HCT116 (cell line): ENCODE measurements at regions not wholly inside any gene's neighbourhood (a gene's known extent, or its start where the extent isn't known, plus 50 kb on each side); places are given as distances from the start of the nearest gene placed in this dataset.

ENCODE experiments used
- ATAC-seq: fragments of 200-7000 bp; cut with Tn5 transposase; 2 replicates; pipeline ENCODE4 v1.9.1; 2020; ENCODE audit warnings: mild to moderate bottlenecking, moderate library complexity
- BruUV-seq: library from RNA; stranded (reverse); fragments of 400-500 nt; replicated peaks from 2 replicates; lab custom pipeline; 2021; lab: Mats Ljungman, UMichigan
- CTCF ChIA-PET: fragments of 300-600 bp; sonication (Branson Sonifier 250); formaldehyde crosslinking; loops from one replicate; lab custom pipeline; 2021; ENCODE audit warnings: antibody characterized with exemption; lab: Charles Lee
- POLR2A ChIA-PET: fragments of 300-600, 350-600 bp; sonication (Branson Sonifier 250); formaldehyde crosslinking; loops from one replicate; lab custom pipeline; 2021; ENCODE audit warnings: antibody characterized with exemption; lab: Charles Lee
- RAD21 ChIA-PET, 2 experiments: fragments of 300-600 bp; sonication (Branson Sonifier 250); formaldehyde crosslinking; loops; one replicate each; lab custom pipeline; 2023; ENCODE audit warnings: low total read pairs in 2 of 2; ENCODE audit not compliant: uncharacterized antibody in 2 of 2, unreplicated experiment in 2 of 2, low non-redundant PET in 1 of 2; lab: Charles Lee
- DNase-seq: peaks from one replicate; pipeline ENCODE4 v3.0.0-alpha.2; 2010; ENCODE audit warnings: low read depth, low spot score
- H2AFZ ChIP-seq: fragments of 200-600 bp; shearing (Covaris generic), sonication (generic); 2 replicates; pipeline ENCODE4 v1.6.1; 2017; ENCODE audit warnings: low read depth, mixed run types, mixed read lengths, antibody characterized with exemption, low read length; ENCODE audit not compliant: poor library complexity, severe bottlenecking
- H3K27ac ChIP-seq: 2 replicates; pipeline ENCODE4 v1.5.1; 2012; ENCODE audit warnings: low read depth, low read length
- H3K27me3 ChIP-seq: fragments of 200-600 bp; sonication (generic); 2 replicates; pipeline ENCODE4 v1.6.1; 2016; ENCODE audit warnings: mixed run types, low read length, mixed read lengths; ENCODE audit not compliant: insufficient read depth
- H3K36me3 ChIP-seq, 2 experiments: fragments of 200-500 bp in 1 of 2; fragments of 200-600 bp in 1 of 2; sonication (Bioruptor generic) in 1 of 2; sonication (generic) in 1 of 2; 2 replicates each; pipeline versions ENCODE4 v1.5.1 to v1.6.1; 2014 to 2016; ENCODE audit warnings: low read length in 2 of 2, inconsistent platforms in 1 of 2, mixed read lengths in 1 of 2, mixed run types in 1 of 2; ENCODE audit not compliant: insufficient read depth in 2 of 2, control insufficient read depth in 1 of 2
- H3K4me1 ChIP-seq, 2 experiments: fragments of 200-600 bp in 1 of 2; sonication (generic) in 1 of 2; 2 replicates each; pipeline versions ENCODE4 v1.5.1 to v1.6.1; 2012 to 2017; ENCODE audit warnings: low read length in 2 of 2, inconsistent platforms in 1 of 2, mild to moderate bottlenecking in 1 of 2, mixed read lengths in 1 of 2, mixed run types in 1 of 2, moderate library complexity in 1 of 2; ENCODE audit not compliant: insufficient read depth in 2 of 2, control insufficient read depth in 1 of 2
- H3K4me2 ChIP-seq: fragments of 200-600 bp; sonication (generic); 2 replicates; pipeline ENCODE4 v1.6.1; 2017; ENCODE audit warnings: mixed run types, low read length, mixed read lengths
- H3K4me3 ChIP-seq, 2 experiments: fragments of 200-600 bp in 1 of 2; sonication (generic) in 1 of 2; replicated peaks in 1 of 2; 2 replicates each; pipeline ENCODE4 v1.5.1; 2011 to 2016; ENCODE audit warnings: low read length in 2 of 2, control low read depth in 1 of 2, low read depth in 1 of 2, mild to moderate bottlenecking in 1 of 2, mixed read lengths in 1 of 2, mixed run types in 1 of 2
- H3K79me2 ChIP-seq: fragments of 200-600 bp; sonication (generic); 2 replicates; pipeline ENCODE4 v1.6.1; 2017; ENCODE audit warnings: mild to moderate bottlenecking, mixed run types, low read length, moderate library complexity, mixed read lengths; ENCODE audit not compliant: insufficient read depth
- H3K9ac ChIP-seq: fragments of 200-600 bp; sonication (generic); 2 replicates; pipeline ENCODE4 v1.6.1; 2016; ENCODE audit warnings: low read length, mixed read lengths
- H3K9me2 ChIP-seq: fragments of 200-600 bp; sonication (generic), shearing (Covaris generic); 2 replicates; pipeline ENCODE4 v1.6.1; 2017; ENCODE audit warnings: mixed run types, mild to moderate bottlenecking, moderate library complexity; ENCODE audit not compliant: insufficient read depth
- H3K9me3 ChIP-seq, 2 experiments: fragments of 200-500 bp in 1 of 2; fragments of 200-600 bp in 1 of 2; sonication (Bioruptor generic) in 1 of 2; sonication (generic) in 1 of 2; 2 replicates each; pipeline ENCODE4 v1.6.1; 2014 to 2017; ENCODE audit warnings: low read length in 2 of 2, mixed read lengths in 2 of 2, inconsistent platforms in 1 of 2, low read depth in 1 of 2, mild to moderate bottlenecking in 1 of 2, mixed run types in 1 of 2, moderate library complexity in 1 of 2; ENCODE audit not compliant: control insufficient read depth in 1 of 2, insufficient read depth in 1 of 2
- H4K20me1 ChIP-seq: fragments of 200-600 bp; sonication (generic), shearing (Covaris generic); 2 replicates; pipeline ENCODE4 v1.6.1; 2017; ENCODE audit warnings: mixed run types, mild to moderate bottlenecking, moderate library complexity; ENCODE audit not compliant: insufficient read depth
- ATF3 ChIP-seq: IDR thresholded peaks from 2 replicates; pipeline ENCODE4 v1.6.1; 2012
- CBX3 ChIP-seq: IDR thresholded peaks from 2 replicates; pipeline ENCODE4 v1.6.1; 2012; ENCODE audit warnings: low read depth
- CEBPB ChIP-seq: IDR thresholded peaks from 2 replicates; pipeline ENCODE4 v1.6.1; 2012; ENCODE audit warnings: low read depth
- CTCF ChIP-seq, 3 experiments: fragments of 200-600 bp in 1 of 3; sonication (generic) in 1 of 3; IDR thresholded peaks in 2 of 3; conservative IDR thresholded peaks in 1 of 3; 2 replicates each; pipeline ENCODE4 v1.5.1; 2012 to 2017; ENCODE audit warnings: low read depth in 2 of 3, low read length in 2 of 3, antibody characterized with exemption in 1 of 3, borderline replicate concordance in 1 of 3, control low read depth in 1 of 3, mild to moderate bottlenecking in 1 of 3, mixed read lengths in 1 of 3, mixed run types in 1 of 3, moderate library complexity in 1 of 3; ENCODE audit not compliant: insufficient read depth in 1 of 3
- ELF1 ChIP-seq: IDR thresholded peaks from 2 replicates; pipeline ENCODE4 v1.6.1; 2012; ENCODE audit warnings: low read depth, borderline replicate concordance
- EZH2 ChIP-seq: fragments of 200-600 bp; sonication (generic); IDR thresholded peaks from 2 replicates; pipeline ENCODE4 v1.6.1; 2017; ENCODE audit warnings: antibody characterized with exemption, mixed run types
- EZH2phosphoT487 ChIP-seq: fragments of 200-600 bp; IDR thresholded peaks from 2 replicates; pipeline ENCODE4 v1.6.1; 2018; ENCODE audit warnings: antibody characterized with exemption, borderline replicate concordance
- FOSL1 ChIP-seq: IDR thresholded peaks from 2 replicates; pipeline ENCODE4 v1.6.1; 2012; ENCODE audit warnings: low read depth
- JUND ChIP-seq: IDR thresholded peaks from 2 replicates; pipeline ENCODE4 v1.6.1; 2012
- MAX ChIP-seq: IDR thresholded peaks from 2 replicates; pipeline ENCODE4 v1.6.1; 2012
- POLR2A ChIP-seq: IDR thresholded peaks from 2 replicates; pipeline ENCODE4 v1.7.0; 2011; ENCODE audit warnings: borderline replicate concordance; ENCODE audit not compliant: insufficient read depth, insufficient read length; ENCODE audit errors: extremely low read depth
- POLR2AphosphoS5 ChIP-seq: IDR thresholded peaks from 2 replicates; pipeline ENCODE4 v1.6.1; 2011; ENCODE audit warnings: mild to moderate bottlenecking, low read depth, low read length, moderate library complexity
- RAD21 ChIP-seq: IDR thresholded peaks from 2 replicates; pipeline ENCODE4 v1.6.1; 2012; ENCODE audit warnings: low read depth, mild to moderate bottlenecking
- REST ChIP-seq: IDR thresholded peaks from 2 replicates; pipeline ENCODE4 v1.6.1; 2012; ENCODE audit warnings: low read depth
- SIN3A ChIP-seq: IDR thresholded peaks from 2 replicates; pipeline ENCODE4 v1.6.1; 2012; ENCODE audit warnings: low read depth
- SRF ChIP-seq: IDR thresholded peaks from 2 replicates; pipeline ENCODE4 v1.6.1; 2012; ENCODE audit warnings: low read depth
- TCF7L2 ChIP-seq: IDR thresholded peaks from 2 replicates; pipeline ENCODE4 v1.7.0; 2011; ENCODE audit warnings: borderline replicate concordance, inconsistent platforms; ENCODE audit not compliant: insufficient read depth, insufficient read length; ENCODE audit errors: extremely low read depth
- YY1 ChIP-seq: IDR thresholded peaks from 2 replicates; pipeline ENCODE4 v1.6.1; 2011; ENCODE audit warnings: low read length, low read depth, moderate library complexity, mild to moderate bottlenecking; ENCODE audit not compliant: insufficient replicate concordance; ENCODE audit errors: extremely low read depth
- ZBTB33 ChIP-seq: IDR thresholded peaks from 2 replicates; pipeline ENCODE4 v1.6.1; 2011; ENCODE audit warnings: mild to moderate bottlenecking, low read length, moderate library complexity; ENCODE audit not compliant: insufficient replicate concordance; ENCODE audit errors: extremely low read depth
- ZFX ChIP-seq: fragments of 450-650 bp; IDR thresholded peaks from 2 replicates; pipeline ENCODE4 v1.6.1; 2017
- intact Hi-C: fragments of 100-400 bp; cut with micrococcal nuclease; formaldehyde crosslinking; loops from 2 replicates; pipeline ENCODE4 v1.10.0; 2022

GRCh38 chr14:35220920-35221319, 71.3 kb upstream of the PSMA6 start:
- no peaks in the 10 kb centered on the region for H3K9me3 ChIP-seq
- ATAC-seq = no peak

More at GRCh38 chr14:35220920-35221319, 71.3 kb upstream of the PSMA6 start:
- TF ChIP-seq RAD21 = no peak
- no peak for TF ChIP-seq REST
- TF ChIP-seq SIN3A = no peak
- no peak for TF ChIP-seq ZBTB33
- TF ChIP-seq CBX3 = no peak
- TF ChIP-seq JUND = no peak
- TF ChIP-seq MAX = no peak
- TF ChIP-seq ZFX = no peak
- no peak for TF ChIP-seq YY1
- no peak for TF ChIP-seq POLR2A
- no peak for TF ChIP-seq TCF7L2
- no peak for TF ChIP-seq CTCF (IDR thresholded peaks at IDR 0.05 in 2 of 3, conservative IDR thresholded peaks at IDR 0.05 in 1 of 3; ENCODE audit: borderline replicate concordance in 1 of 3, insufficient read depth in 1 of 3, low read depth in 2 of 3, low read length in 2 of 3)
- TF ChIP-seq ATF3 = no peak
- TF ChIP-seq POLR2AphosphoS5 = no peak
- TF ChIP-seq FOSL1 = no peak
- no peak for TF ChIP-seq CEBPB
- TF ChIP-seq ELF1 = no peak
- TF ChIP-seq EZH2 = no peak
- no peak for TF ChIP-seq SRF
- TF ChIP-seq EZH2phosphoT487 = no peak
- no peak overlapping the region for H3K9ac ChIP-seq
- RAD21 ChIA-PET = no interaction called here
- H3K79me2 ChIP-seq = no peaks in the 10 kb centered on the region
- H3K27me3 ChIP-seq = no peaks in the 10 kb centered on the region
- no peak overlapping the region for H3K27ac ChIP-seq
- CTCF ChIA-PET = no interaction called here
- no peaks in the 10 kb centered on the region for H3K9me2 ChIP-seq
- H3K4me1 ChIP-seq = no peaks in the 10 kb centered on the region
- H3K36me3 ChIP-seq = no peaks in the 10 kb centered on the region
- H2AFZ ChIP-seq = no peak overlapping the region
- H3K4me2 ChIP-seq = no peak overlapping the region
- intact Hi-C loops = loop anchor here (10.0 kb wide), 1 partner anchor 464 kb away; no protein-coding TSS in a partner anchor
- no peak for DNase-seq
- H4K20me1 ChIP-seq = no peaks in the 10 kb centered on the region
- H3K4me3 ChIP-seq = no peak overlapping the region
- POLR2A ChIA-PET = no interaction called here
- no TSS peak for BruUV-seq
